AG10803 (cell line): ENCODE measurements at regions not wholly inside any gene's neighbourhood (a gene's known extent, or its start where the extent isn't known, plus 50 kb on each side); places are given as distances from the start of the nearest gene placed in this dataset.
A peak's percentile ranks its signal among the peaks of the same experiment; 100 is the strongest.

Source experiments
- DNase-seq: peaks from one replicate; pipeline ENCODE4 v3.0.0; 2010; ENCODE audit warnings: low read depth
- H3K4me3 ChIP-seq: 2 replicates; pipeline ENCODE4 v1.5.1; 2011; ENCODE audit warnings: mild to moderate bottlenecking, low read length, control low read depth
- TF ChIP-seq, protein P1 (sequence below): conservative IDR thresholded peaks from 2 replicates; pipeline ENCODE4 v1.5.1; 2011; ENCODE audit warnings: mild to moderate bottlenecking, low read length, control low read depth, inconsistent platforms

DNA sequence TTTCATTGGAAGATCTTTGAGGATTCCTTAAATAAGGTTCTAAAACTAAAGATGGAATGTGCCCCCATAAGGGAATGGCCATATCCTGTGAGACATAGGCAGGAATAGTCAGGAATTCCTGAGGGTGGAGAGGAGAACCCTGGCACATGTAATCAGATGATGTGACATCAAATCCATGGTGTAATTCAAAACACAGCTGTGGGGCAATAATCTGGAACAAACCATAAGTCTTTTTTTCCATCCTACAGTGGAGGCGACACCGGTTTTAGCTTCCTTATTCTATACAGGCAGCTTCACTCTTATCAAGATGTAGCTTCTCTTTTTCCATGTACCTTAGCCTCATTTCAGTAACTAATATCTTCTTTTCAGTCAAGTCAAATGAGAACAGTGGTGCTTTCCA is 133.6 kb upstream of the CITED2 start:
- TF ChIP-seq, protein P1, sequence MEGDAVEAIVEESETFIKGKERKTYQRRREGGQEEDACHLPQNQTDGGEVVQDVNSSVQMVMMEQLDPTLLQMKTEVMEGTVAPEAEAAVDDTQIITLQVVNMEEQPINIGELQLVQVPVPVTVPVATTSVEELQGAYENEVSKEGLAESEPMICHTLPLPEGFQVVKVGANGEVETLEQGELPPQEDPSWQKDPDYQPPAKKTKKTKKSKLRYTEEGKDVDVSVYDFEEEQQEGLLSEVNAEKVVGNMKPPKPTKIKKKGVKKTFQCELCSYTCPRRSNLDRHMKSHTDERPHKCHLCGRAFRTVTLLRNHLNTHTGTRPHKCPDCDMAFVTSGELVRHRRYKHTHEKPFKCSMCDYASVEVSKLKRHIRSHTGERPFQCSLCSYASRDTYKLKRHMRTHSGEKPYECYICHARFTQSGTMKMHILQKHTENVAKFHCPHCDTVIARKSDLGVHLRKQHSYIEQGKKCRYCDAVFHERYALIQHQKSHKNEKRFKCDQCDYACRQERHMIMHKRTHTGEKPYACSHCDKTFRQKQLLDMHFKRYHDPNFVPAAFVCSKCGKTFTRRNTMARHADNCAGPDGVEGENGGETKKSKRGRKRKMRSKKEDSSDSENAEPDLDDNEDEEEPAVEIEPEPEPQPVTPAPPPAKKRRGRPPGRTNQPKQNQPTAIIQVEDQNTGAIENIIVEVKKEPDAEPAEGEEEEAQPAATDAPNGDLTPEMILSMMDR: no peak
- H3K4me3 ChIP-seq: no peak overlapping the region
- DNase-seq: peak; percentile 75

DNA sequence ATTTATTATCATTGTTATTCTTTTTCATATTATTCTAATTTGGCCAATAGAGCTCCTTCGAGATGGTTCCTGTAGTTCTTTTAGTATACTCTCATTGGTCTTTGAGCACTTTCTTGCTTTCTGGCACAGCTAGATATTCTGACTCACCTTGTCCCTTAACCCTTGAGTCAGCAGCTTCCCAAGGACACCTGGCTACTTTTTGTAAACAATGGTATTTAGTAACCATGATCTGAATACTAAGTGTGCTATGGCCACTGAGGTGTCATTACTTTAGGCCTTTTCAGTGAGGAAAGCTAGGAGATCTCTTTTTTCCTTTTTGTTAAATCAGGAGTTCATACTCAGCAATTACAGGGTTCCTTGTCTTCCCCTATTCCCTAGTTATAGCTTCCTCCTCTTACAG is 126.5 kb upstream of the CITED2 start:
- TF ChIP-seq, protein P1: no peak
- no peak for DNase-seq
- no peak overlapping the region for H3K4me3 ChIP-seq

DNA sequence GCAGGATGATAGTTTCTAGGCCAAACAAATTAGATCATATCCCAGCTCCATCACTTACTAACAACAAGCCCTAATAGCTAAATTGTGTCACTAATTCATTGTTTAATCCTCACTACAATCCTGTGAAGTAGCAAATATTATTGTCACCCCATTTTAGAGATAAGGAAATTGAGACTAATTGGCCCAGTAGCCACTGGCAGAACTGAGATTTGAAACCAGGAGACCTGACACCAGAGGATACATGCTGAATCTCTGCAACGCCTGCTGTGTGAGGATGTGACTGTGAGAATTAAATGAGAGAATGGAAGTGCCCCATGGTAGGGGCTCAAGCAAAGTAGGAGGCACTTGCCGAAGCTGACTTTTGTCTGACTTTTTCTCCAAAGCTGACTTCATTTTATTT is 124.3 kb upstream of the CITED2 start:
- TF ChIP-seq, protein P1: no peak
- no peak for DNase-seq
- H3K4me3 ChIP-seq: no peak overlapping the region

DNA sequence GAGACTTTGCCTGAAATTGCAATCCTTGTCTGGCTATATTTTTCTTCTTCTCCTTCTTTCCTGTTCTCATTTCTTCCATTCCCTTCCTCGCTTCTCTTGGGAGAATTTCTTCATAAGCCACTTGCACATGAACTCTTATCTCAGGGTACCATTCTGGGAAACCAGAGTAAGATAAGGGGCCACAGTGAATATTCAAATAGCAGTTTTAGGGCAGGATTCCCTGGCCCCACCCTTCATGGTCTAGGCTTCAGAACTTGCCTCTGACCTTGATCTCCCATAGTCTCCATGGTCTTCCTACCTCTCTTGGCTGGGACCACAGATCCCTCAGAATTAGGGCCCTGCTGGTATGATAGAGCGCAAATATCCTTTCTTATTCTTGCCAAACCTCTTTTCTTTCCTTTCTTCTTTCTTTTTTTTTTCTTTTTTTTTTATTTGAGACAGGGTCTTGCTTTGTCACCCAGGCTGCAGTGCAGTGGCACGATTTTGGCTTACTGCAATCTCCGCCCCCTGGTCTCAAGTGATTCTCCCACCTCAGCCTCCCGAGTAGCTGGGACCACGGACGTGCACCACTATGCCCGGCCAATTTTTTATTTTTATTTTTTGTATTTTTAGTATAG is 123.0 kb upstream of the CITED2 start:
- no peak overlapping the region for H3K4me3 ChIP-seq
- TF ChIP-seq, protein P1: no peak
- DNase-seq: no peak

DNA sequence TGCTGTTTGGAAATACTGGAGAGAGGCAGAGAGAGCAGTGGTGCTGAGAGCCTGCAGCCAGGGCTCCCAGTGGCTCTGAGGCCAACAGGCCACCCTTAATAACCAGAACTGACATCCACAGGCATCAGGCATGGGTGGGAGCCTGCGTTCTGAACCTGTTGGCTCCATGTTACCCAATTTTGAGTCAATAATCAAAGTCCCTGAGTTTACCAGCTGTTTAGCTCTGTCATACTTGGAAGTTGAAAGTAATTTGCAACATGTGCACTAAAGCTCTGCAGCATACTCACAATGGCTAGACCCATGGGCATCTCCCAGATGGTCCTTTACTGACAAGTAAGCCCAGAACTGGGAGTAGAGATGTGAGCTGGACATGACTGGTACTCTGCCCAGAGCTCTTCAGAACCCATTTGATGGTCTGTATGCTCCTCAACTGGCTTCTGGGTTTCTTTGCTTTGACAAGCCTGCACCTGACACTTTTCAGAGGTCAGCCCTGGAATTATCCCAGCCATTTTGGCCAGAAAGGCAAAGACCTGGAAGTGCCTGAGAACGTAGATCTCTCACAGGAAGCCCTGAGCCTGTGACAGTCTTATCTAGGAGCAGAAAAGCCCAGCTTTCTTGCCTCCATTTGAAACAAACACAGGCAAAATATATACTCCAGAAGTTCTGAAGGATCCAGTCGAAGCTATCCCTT is 122.4 kb upstream of the CITED2 start:
- no peak overlapping the region for H3K4me3 ChIP-seq
- DNase-seq: no peak
- TF ChIP-seq, protein P1: no peak

DNA sequence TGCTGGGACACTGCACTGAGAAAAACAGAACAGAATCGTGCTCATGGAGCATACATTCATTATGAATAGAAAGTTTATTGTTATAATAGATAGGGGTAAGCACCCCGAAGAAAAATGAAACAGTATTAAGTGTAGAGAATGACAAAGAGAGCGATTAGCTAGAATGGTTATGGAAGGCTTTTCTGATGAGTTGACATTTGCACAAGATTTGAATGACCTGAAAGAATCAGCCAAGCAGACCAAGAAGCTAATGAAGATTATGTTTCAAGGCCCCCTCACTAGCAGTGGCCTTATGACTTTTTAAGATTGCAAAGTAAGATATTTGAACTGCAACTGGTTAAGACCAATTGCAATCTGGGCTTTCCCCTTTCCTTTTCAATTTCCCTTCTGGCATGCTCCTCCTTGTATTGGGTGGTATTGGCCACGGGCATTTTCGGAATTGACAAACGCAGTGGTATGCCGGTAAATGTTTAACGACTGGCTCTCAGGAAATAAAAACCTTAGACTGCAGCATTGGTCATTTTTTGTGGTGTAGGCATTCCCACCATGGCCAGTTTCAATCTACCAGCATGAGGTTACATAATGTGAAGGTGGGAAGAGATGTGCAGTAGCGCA is 120.0 kb upstream of the CITED2 start:
- no peak overlapping the region for H3K4me3 ChIP-seq
- TF ChIP-seq, protein P1: no peak
- DNase-seq: no peak

DNA sequence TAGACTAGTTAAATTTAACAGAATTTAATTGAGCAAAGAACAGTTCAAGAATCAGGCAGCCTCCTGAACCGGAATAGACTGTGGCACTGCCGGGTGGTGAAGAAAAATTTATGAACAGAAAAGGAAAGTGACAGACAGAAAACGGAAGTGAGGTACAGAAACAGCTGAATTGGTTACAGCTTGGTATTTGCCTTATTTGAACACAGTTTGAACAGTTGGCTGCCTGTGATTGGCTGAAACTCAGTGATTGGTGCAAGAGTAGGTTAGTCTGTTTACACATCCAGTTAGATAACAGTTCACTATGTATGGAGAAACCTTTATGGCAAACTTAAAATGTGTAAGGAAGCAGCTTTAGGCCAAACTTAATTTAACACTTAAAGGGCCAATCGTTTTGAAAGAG is 116.0 kb upstream of the CITED2 start:
- H3K4me3 ChIP-seq: no peak overlapping the region
- peak; percentile 48 for DNase-seq
- TF ChIP-seq, protein P1: no peak
